Heart left ventricle (tissue), 16 donors: ENCODE measurements at regions not wholly inside any gene's neighbourhood (a gene's known extent, or its start where the extent isn't known, plus 50 kb on each side); places are given as distances from the start of the nearest gene placed in this dataset.
"Not testable (repeated sequence)": the region's sequence is repeated elsewhere in the genome, so short reads cannot be mapped to it uniquely, and the experiment has no call there.

Experiments
- ATAC-seq, 4 donors: fragments of 200-7000 bp; cut with Tn5 transposase; one replicate each; pipeline ENCODE4 v1.9.1; 2020 to 2022; ENCODE audit warnings: moderate library complexity in 4 of 4, mild to moderate bottlenecking in 3 of 4, moderate number of reproducible peaks in 1 of 4
- DNase-seq, 5 donors: peaks; one replicate each; pipeline ENCODE4 v3.0.0-alpha.2; 2020
- H3K27ac ChIP-seq, 12 donors: fragments of 200-600 bp; sonication (generic) in 4 of 12; one replicate each; pipeline versions ENCODE4 v1.5.0 to v1.8.0; 2016 to 2022; ENCODE audit warnings: mild to moderate bottlenecking in 2 of 12
- H3K27me3 ChIP-seq, 9 donors: fragments of 200-600 bp; sonication (generic) in 2 of 9; one replicate each; pipeline versions ENCODE4 v1.5.1 to v1.8.0; 2016 to 2022; ENCODE audit warnings: mild to moderate bottlenecking in 3 of 9
- H3K36me3 ChIP-seq, 9 donors: fragments of 200-600 bp; sonication (generic) in 2 of 9; one replicate each; pipeline versions ENCODE4 v1.5.0 to v1.8.0; 2018 to 2022; ENCODE audit warnings: mild to moderate bottlenecking in 2 of 9
- H3K4me1 ChIP-seq, 12 donors: fragments of 200-600 bp; sonication (generic) in 4 of 12; one replicate each; pipeline versions ENCODE4 v1.5.0 to v1.8.0; 2016 to 2022; ENCODE audit warnings: mild to moderate bottlenecking in 3 of 12
- H3K4me3 ChIP-seq, 12 donors: fragments of 200-600 bp; sonication (generic) in 4 of 12; one replicate each; pipeline versions ENCODE4 v1.5.0 to v1.8.0; 2017 to 2022; ENCODE audit warnings: mild to moderate bottlenecking in 9 of 12, moderate library complexity in 4 of 12
- H3K9me3 ChIP-seq, 12 donors: fragments of 200-600 bp; sonication (generic) in 4 of 12; one replicate each; pipeline versions ENCODE4 v1.5.0 to v1.8.0; 2016 to 2022; ENCODE audit warnings: mild to moderate bottlenecking in 1 of 12
- POLR2A ChIP-seq, 2 donors: fragments of 450-650 bp; IDR thresholded peaks; one replicate each; pipeline ENCODE4 v1.6.1; 2017; ENCODE audit warnings: antibody characterized with exemption in 2 of 2, mild to moderate bottlenecking in 2 of 2, moderate library complexity in 2 of 2
- WGBS, 4 donors: extraction: QIAGEN DNeasy Blood & Tissue Kit in 2 of 4; methylation state at CpG; one replicate each; pipeline versions ENCODE4 v1.1.5 to v1.1.7; 2013 to 2018; 5-methylcytosine and 5-hydroxymethylcytosine counted together
- intact Hi-C, 10 donors: fragments of 100-400 bp; cut with DNase I; formaldehyde crosslinking; loops; one replicate each; pipeline versions ENCODE4 v1.11.1 to v1.14.2; 2022
- TF ChIP-seq, protein P1 (sequence below), 12 donors: fragments of 200-600 bp; sonication (generic) in 4 of 12; IDR thresholded peaks; one replicate each; pipeline versions ENCODE4 v1.5.0 to v1.8.0; 2018 to 2022; ENCODE audit warnings: antibody characterized with exemption in 12 of 12, mild to moderate bottlenecking in 5 of 12
- donor health status: ischemic (EF 13 %, LVEDD 7.1; RV severe dilation, severe dysfunction).
- donor health status: healthy with polysubstance abuse.
- donor health status: DM: no; HTN: yes; CAD: no.
- donor health status: DM: no; HTN: no; CAD: no.
- donor health status: ischemic (EF 25% LVEDD 6.9; RV normal size, moderate dysfunction).
- donor health status: ischemic (EF 25% LVEDD 5.7; RV mildly dilated, moderate dysfunction).
- donor health status: healthy.
- donor health status: DM: yes; HTN: yes; CAD: no.
- donor health status: ischemic (EF 35%, LVEDD 5.7; RV mildly dilated, moderate dysfunction).
- donor health status: nonischemic (EF 11% LVEDD 7.7; RV severe dilation, severe dysfunction).
- donor health status: DM: yes; HTN: yes; CAD: no.
- donor health status: PGD.
- donor health status: ischemic (EF 29% LVEDD 5.4; RV normal size, mild dysfunction).
- donor health status: nonischemic (EF 23%, LVEDD 6.1; RV moderate dilation, normal function).

- WGBS, 4 donors: 72 to 85% (median 78%) methylated on average over 3 of the region's 3 CpGs
- intact Hi-C loops: no loop called here
- Histone ChIP-seq H3K27ac (no peak overlapping the region), H3K4me3 (no peak overlapping the region), H3K36me3 (no peaks in the 10 kb centered on the region), H3K9me3 (no peaks in the 10 kb centered on the region), H3K27me3 (no peaks in the 10 kb centered on the region), H3K4me1 (no peaks in the 10 kb centered on the region)
- ATAC-seq (no peak), DNase-seq (no peak)
- TF ChIP-seq, protein P1, sequence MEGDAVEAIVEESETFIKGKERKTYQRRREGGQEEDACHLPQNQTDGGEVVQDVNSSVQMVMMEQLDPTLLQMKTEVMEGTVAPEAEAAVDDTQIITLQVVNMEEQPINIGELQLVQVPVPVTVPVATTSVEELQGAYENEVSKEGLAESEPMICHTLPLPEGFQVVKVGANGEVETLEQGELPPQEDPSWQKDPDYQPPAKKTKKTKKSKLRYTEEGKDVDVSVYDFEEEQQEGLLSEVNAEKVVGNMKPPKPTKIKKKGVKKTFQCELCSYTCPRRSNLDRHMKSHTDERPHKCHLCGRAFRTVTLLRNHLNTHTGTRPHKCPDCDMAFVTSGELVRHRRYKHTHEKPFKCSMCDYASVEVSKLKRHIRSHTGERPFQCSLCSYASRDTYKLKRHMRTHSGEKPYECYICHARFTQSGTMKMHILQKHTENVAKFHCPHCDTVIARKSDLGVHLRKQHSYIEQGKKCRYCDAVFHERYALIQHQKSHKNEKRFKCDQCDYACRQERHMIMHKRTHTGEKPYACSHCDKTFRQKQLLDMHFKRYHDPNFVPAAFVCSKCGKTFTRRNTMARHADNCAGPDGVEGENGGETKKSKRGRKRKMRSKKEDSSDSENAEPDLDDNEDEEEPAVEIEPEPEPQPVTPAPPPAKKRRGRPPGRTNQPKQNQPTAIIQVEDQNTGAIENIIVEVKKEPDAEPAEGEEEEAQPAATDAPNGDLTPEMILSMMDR (IDR thresholded peaks at IDR 0.05): no peak
- no peak for TF ChIP-seq POLR2A (IDR thresholded peaks at IDR 0.05)
Measured at GRCh38 chr1:64403331-64403730, 66.6 kb upstream of the CACHD1 start.

DNA sequence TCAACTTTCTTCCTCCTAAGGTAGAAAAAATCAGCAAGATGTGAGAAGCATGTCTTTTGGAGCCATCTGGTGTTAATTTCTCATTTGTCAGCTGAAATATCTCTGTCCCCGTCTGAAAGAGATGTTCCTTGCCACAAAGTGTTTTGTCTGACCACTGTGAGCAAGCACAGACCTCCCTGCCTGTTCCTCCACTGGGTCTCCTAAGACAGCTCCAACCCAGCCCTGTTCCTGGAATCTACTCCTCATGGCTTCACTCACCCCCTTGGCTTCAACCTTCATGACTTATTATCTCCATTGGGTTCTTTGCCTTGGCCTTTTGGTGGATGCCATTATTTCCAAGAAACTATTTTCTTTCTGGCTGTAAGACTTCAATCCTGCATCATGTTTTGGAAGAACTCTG, 65.7 kb upstream of the CACHD1 start:
- ATAC-seq (no peak), DNase-seq (no peak)
- 40 to 66% (median 49%) methylated on average over 1 of the region's 1 CpG for WGBS, 4 donors
- TF ChIP-seq, protein P1 (IDR thresholded peaks at IDR 0.05): no peak
- no peak for TF ChIP-seq POLR2A (IDR thresholded peaks at IDR 0.05)
- H3K9me3 ChIP-seq: no peaks in the 10 kb centered on the region
- no peak overlapping the region for H3K4me3 ChIP-seq
- no peaks in the 10 kb centered on the region for H3K27me3 ChIP-seq
- no peaks in the 10 kb centered on the region for H3K36me3 ChIP-seq
- intact Hi-C loops: no loop called here
- no peak overlapping the region for H3K27ac ChIP-seq
- no peaks in the 10 kb centered on the region for H3K4me1 ChIP-seq

GRCh38 chr1:64405833-64406232, 64.1 kb upstream of the CACHD1 start:
- no peak for DNase-seq
- TF ChIP-seq POLR2A (IDR thresholded peaks at IDR 0.05): no peak
- TF ChIP-seq, protein P1 (IDR thresholded peaks at IDR 0.05): no peak
- intact Hi-C loops: no loop called here
- Histone ChIP-seq H3K4me3 (no peak overlapping the region), H3K27ac (no peak overlapping the region), H3K4me1 (no peaks in the 10 kb centered on the region), H3K27me3 (no peaks in the 10 kb centered on the region), H3K9me3 (no peaks in the 10 kb centered on the region), H3K36me3 (no peaks in the 10 kb centered on the region)
- no peak for ATAC-seq
- 89 to 93% (median 92%) methylated on average over 1 of the region's 1 CpG for WGBS, 4 donors

- DNase-seq: no peak
- H3K36me3 ChIP-seq: no peaks in the 10 kb centered on the region
Measured at GRCh38 chr1:64410217-64410616, 59.7 kb upstream of the CACHD1 start.

GRCh38 chr1:64414855-64415546, 54.9 kb upstream of the CACHD1 start:
- intact Hi-C loops, H3K27ac ChIP-seq, DNase-seq, H3K4me1 ChIP-seq, H3K36me3 ChIP-seq, ATAC-seq, H3K4me3 ChIP-seq, H3K27me3 ChIP-seq: not testable (repeated sequence)
- WGBS, 4 donors: 96 to 100% (median 99%) methylated on average over 3 to 50 of the region's 56 CpGs; no CpG with 5 or more reads in 1 of the 4 donors
- peaks cover 0 to 10% (median 0%) of the 10 kb centered on the region in 12 donors for H3K9me3 ChIP-seq

More at GRCh38 chr1:64410217-64410616, 59.7 kb upstream of the CACHD1 start:
- Histone ChIP-seq H3K4me1 (no peaks in the 10 kb centered on the region), H3K27me3 (no peaks in the 10 kb centered on the region), H3K4me3 (no peak overlapping the region), H3K9me3 (peaks cover 0 to 10% (median 0%) of the 10 kb centered on the region in 12 donors), H3K27ac (no peak overlapping the region)
- intact Hi-C loops: no loop called here
- ATAC-seq: no peak
- TF ChIP-seq, protein P1 (IDR thresholded peaks at IDR 0.05): no peak
- no peak for TF ChIP-seq POLR2A (IDR thresholded peaks at IDR 0.05)
- WGBS, 4 donors: 94 to 98% (median 97%) methylated on average over 1 of the region's 1 CpG
